K562 (cell line): ENCODE measurements at regions not wholly inside any gene's neighbourhood (a gene's known extent, or its start where the extent isn't known, plus 50 kb on each side); places are given as distances from the start of the nearest gene placed in this dataset.

Experiments
- CTCFL ChIP-seq: IDR thresholded peaks from 2 replicates; pipeline ENCODE4 v1.6.1; 2011; ENCODE audit warnings: borderline replicate concordance, low read depth, mild to moderate bottlenecking, moderate library complexity, low read length; ENCODE audit not compliant: insufficient read depth, poor library complexity, severe bottlenecking
- E2F5 ChIP-seq: sonication (generic); formaldehyde crosslinking; IDR thresholded peaks from 2 replicates; pipeline ENCODE4 v1.8.0; 2022; ENCODE audit warnings: mild to moderate bottlenecking, missing genetic modification reagents
- GTF2A2 ChIP-seq: IDR thresholded peaks from 2 replicates; pipeline ENCODE4 v1.6.1; 2016; ENCODE audit warnings: mild to moderate bottlenecking, missing genetic modification characterization, missing compliant biosample characterization
- HDAC8 ChIP-seq: fragments of 450-650 bp; IDR thresholded peaks from 2 replicates; pipeline ENCODE4 v1.6.1; 2016; ENCODE audit warnings: mild to moderate bottlenecking, missing genetic modification characterization, moderate library complexity, missing compliant biosample characterization
- RAD21 ChIP-seq, 2 experiments: fragments of 250-450 bp in 1 of 2; fragments of 450-650 bp in 1 of 2; sonication (Bioruptor Pico) in 1 of 2; formaldehyde crosslinking in 1 of 2; IDR thresholded peaks in 1 of 2; conservative IDR thresholded peaks in 1 of 2; 2 replicates each; pipeline versions ENCODE4 v1.4.0 to v1.8.0; 2020 to 2022; ENCODE audit warnings: mild to moderate bottlenecking in 2 of 2, moderate library complexity in 1 of 2
- RBBP5 ChIP-seq: fragments of 200-600 bp; sonication (generic); IDR thresholded peaks from 2 replicates; pipeline ENCODE4 v1.6.1; 2012; ENCODE audit warnings: borderline replicate concordance, mild to moderate bottlenecking, low read length, control low read depth, inconsistent platforms; ENCODE audit not compliant: insufficient read depth, poor library complexity, severe bottlenecking
- REST ChIP-seq, 2 experiments: fragments of 450-650 bp; formaldehyde crosslinking in 1 of 2; IDR thresholded peaks; 2 replicates each; pipeline versions ENCODE4 v1.4.0 to v1.6.1; 2014 to 2020; ENCODE audit warnings: mild to moderate bottlenecking in 2 of 2, borderline replicate concordance in 1 of 2, low read depth in 1 of 2

GRCh38 chr17:72560303-72561247 is 439.8 kb downstream of the SOX9 start (continued):
- peak; percentile 1 for TF ChIP-seq CTCFL
- no peak for TF ChIP-seq E2F5
- TF ChIP-seq RBBP5: no peak
- TF ChIP-seq REST (IDR thresholded peaks at IDR 0.05; ENCODE audit: borderline replicate concordance): peak; percentile 30; the same call in 1 of the 2 replicates
- no peak for TF ChIP-seq REST (CRISPR knock-in tag; IDR thresholded peaks at IDR 0.05; ENCODE audit: low read depth)
- no peak for TF ChIP-seq GTF2A2 (tag)
- TF ChIP-seq HDAC8: no peak
- TF ChIP-seq RAD21 (CRISPR knock-in tag; conservative IDR thresholded peaks at IDR 0.05 in 1 of 2, IDR thresholded peaks at IDR 0.05 in 1 of 2): peak; percentile 66 to 83
